HG03520 (cell line): ENCODE measurements at regions not wholly inside any gene's neighbourhood (a gene's known extent, or its start where the extent isn't known, plus 50 kb on each side); places are given as distances from the start of the nearest gene placed in this dataset.
"Not testable (repeated sequence)": the region's sequence is repeated elsewhere in the genome, so short reads cannot be mapped to it uniquely, and the experiment has no call there.

Experiments
- ATAC-seq: cut with Tn5 transposase; IDR thresholded peaks from one replicate; pipeline ENCODE4 v1.9.1; 2021; ENCODE audit warnings: mild to moderate bottlenecking, moderate library complexity; ENCODE audit not compliant: unreplicated experiment

GRCh38 chr20:41686961-41687360, 68.8 kb upstream of the CHD6 start:
- ATAC-seq: no peak

- ATAC-seq: not testable (repeated sequence)
These were observed 67.0 kb upstream of the CHD6 start for GRCh38 chr20:41685145-41685544.

- no peak for ATAC-seq
These were observed 60.6 kb upstream of the CHD6 start for GRCh38 chr20:41678799-41679198.

GRCh38 chr20:41672282-41672681, 54.1 kb upstream of the CHD6 start:
- no peak for ATAC-seq

- ATAC-seq: no peak
These were observed 53.0 kb upstream of the CHD6 start for GRCh38 chr20:41671143-41671542.

GRCh38 chr20:41670631-41671030, 52.5 kb upstream of the CHD6 start:
- ATAC-seq: no peak

- no peak for ATAC-seq
These were observed 51.6 kb upstream of the CHD6 start for GRCh38 chr20:41669708-41670263.

GRCh38 chr20:41668057-41668749, 50.0 kb upstream of the CHD6 start:
- ATAC-seq: no peak
